ENCODE measurements at regions not wholly inside any gene's neighbourhood (a gene's known extent, or its start where the extent isn't known, plus 50 kb on each side); places are given as distances from the start of the nearest gene placed in this dataset.
A peak's percentile ranks its signal among the peaks of the same experiment; 100 is the strongest.

DNA sequence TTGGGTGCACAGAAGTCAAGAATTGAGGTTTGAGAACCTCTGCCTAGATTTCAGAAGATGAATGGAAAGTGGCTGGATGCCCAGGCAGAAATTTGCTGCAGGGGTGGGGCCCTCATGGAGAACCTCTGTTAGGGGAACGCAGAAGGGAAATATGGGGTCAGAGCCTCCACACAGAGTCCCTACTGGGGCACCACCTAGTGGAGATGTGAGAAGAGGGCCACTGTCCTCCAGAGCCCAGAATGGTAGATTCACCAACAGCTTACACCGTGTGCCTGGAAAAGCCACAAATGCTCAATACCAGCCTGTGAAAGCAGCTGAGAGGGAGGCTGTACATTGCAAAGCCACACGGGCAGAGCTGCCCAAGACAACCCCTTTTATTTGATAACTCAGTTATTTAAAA, 383.5 kb downstream of the TLE4 start:
- Histone ChIP-seq H3K27ac (ENCODE audit: insufficient read depth, low read depth, low read length) (no peak overlapping the region), H3K79me2 (ENCODE audit: control insufficient read depth, insufficient read depth, low read length) (no peaks in the 10 kb centered on the region), H3K36me3 (ENCODE audit: control insufficient read depth in 2 of 2, extremely low read depth in 1 of 2, insufficient read depth in 2 of 2, low read length in 2 of 2) (no peaks in the 10 kb centered on the region), H4K20me1 (replicated peaks; ENCODE audit: control insufficient read depth, extremely low read depth, insufficient read depth, low read length) (no peaks in the 10 kb centered on the region), H3K9me1 (replicated peaks; ENCODE audit: control insufficient read depth, extremely low read depth, insufficient read depth, low read length) (no peaks in the 10 kb centered on the region), H2AFZ (ENCODE audit: low read depth, low read length) (no peak overlapping the region), H3K9me3 (replicated peaks; ENCODE audit: control insufficient read depth, insufficient read depth, low read length) (no peaks in the 10 kb centered on the region), H3K4me1 (ENCODE audit: control insufficient read depth, extremely low read depth, insufficient read depth, low read length) (no peaks in the 10 kb centered on the region), H3K4me3 (replicated peaks in 1 of 3; ENCODE audit: insufficient read depth in 1 of 3, low read depth in 1 of 3, low read length in 3 of 3) (no peak overlapping the region), H3K4me2 (ENCODE audit: insufficient read depth, low read length) (no peak overlapping the region), H3K9ac (replicated peaks; ENCODE audit: extremely low read depth, insufficient read depth, low read length) (no peak overlapping the region), H3K27me3 (ENCODE audit: control insufficient read depth in 2 of 2, insufficient read depth in 2 of 2, low read length in 2 of 2) (no peaks in the 10 kb centered on the region)
- BruUV-seq (replicated peaks): no TSS peak
- intact Hi-C loops (cut with micrococcal nuclease) (loop anchor here (1.0 to 2.0 kb wide), 2 partner anchors 197 to 1516 kb away; no protein-coding TSS in a partner anchor), dilution Hi-C loops (cut with MboI; ENCODE audit: extremely low pct_ligation_motif_present, low sequenced_read_pairs) (no loop called here)
- CTCF ChIA-PET: interaction anchor here (0.6 to 1.3 kb wide), 5 partner anchors 9 to 1354 kb away, joined by 3 to 5 read pairs (median 3); no protein-coding TSS in a partner anchor
- DNase-seq (ENCODE audit: low read depth, low spot score) (no peak), FAIRE-seq (no peak)
- TF ChIP-seq, protein P1, sequence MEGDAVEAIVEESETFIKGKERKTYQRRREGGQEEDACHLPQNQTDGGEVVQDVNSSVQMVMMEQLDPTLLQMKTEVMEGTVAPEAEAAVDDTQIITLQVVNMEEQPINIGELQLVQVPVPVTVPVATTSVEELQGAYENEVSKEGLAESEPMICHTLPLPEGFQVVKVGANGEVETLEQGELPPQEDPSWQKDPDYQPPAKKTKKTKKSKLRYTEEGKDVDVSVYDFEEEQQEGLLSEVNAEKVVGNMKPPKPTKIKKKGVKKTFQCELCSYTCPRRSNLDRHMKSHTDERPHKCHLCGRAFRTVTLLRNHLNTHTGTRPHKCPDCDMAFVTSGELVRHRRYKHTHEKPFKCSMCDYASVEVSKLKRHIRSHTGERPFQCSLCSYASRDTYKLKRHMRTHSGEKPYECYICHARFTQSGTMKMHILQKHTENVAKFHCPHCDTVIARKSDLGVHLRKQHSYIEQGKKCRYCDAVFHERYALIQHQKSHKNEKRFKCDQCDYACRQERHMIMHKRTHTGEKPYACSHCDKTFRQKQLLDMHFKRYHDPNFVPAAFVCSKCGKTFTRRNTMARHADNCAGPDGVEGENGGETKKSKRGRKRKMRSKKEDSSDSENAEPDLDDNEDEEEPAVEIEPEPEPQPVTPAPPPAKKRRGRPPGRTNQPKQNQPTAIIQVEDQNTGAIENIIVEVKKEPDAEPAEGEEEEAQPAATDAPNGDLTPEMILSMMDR (IDR thresholded peaks at IDR 0.05; ENCODE audit: extremely low read depth in 1 of 2, insufficient read depth in 1 of 2, low read depth in 1 of 2, low read length in 2 of 2): peak; percentile 18 to 43
- no peak for TF ChIP-seq JUN (IDR thresholded peaks at IDR 0.05; ENCODE audit: borderline replicate concordance, insufficient read depth, insufficient read length, low read depth)
- POLR2A ChIA-PET: no interaction called here

DNA sequence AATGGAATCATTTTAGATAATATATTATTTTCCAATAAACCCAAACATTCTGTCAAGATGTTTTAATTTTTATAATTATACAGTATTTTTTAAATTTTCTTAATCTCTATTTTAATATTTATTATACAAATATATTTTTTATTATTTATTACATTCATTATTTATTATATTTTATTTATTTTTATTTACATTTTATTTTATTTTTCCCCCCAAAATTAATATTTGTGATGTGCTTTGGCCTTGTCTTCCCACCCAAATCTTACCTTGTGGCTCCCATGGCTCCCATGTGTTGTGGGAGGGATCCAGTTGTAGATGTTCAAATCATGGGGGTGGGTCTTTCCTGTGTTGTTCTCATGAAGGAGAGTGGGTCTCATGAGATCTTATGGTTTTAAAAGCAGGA, 382.1 kb downstream of the TLE4 start:
- POLR2A ChIA-PET: no interaction called here
- no TSS peak for BruUV-seq (replicated peaks)
- no peaks in the 10 kb centered on the region for H3K36me3 ChIP-seq (ENCODE audit: control insufficient read depth in 2 of 2, extremely low read depth in 1 of 2, insufficient read depth in 2 of 2, low read length in 2 of 2)

More for the DNA sequence above, 382.1 kb downstream of the TLE4 start:
- Histone ChIP-seq H4K20me1 (replicated peaks; ENCODE audit: control insufficient read depth, extremely low read depth, insufficient read depth, low read length) (no peaks in the 10 kb centered on the region), H2AFZ (ENCODE audit: low read depth, low read length) (no peak overlapping the region), H3K27me3 (ENCODE audit: control insufficient read depth in 2 of 2, insufficient read depth in 2 of 2, low read length in 2 of 2) (no peaks in the 10 kb centered on the region), H3K9ac (replicated peaks; ENCODE audit: extremely low read depth, insufficient read depth, low read length) (no peak overlapping the region), H3K9me3 (replicated peaks; ENCODE audit: control insufficient read depth, insufficient read depth, low read length) (no peaks in the 10 kb centered on the region), H3K4me3 (replicated peaks in 1 of 3; ENCODE audit: insufficient read depth in 1 of 3, low read depth in 1 of 3, low read length in 3 of 3) (no peak overlapping the region), H3K4me2 (ENCODE audit: insufficient read depth, low read length) (no peak overlapping the region), H3K4me1 (ENCODE audit: control insufficient read depth, extremely low read depth, insufficient read depth, low read length) (no peaks in the 10 kb centered on the region), H3K27ac (ENCODE audit: insufficient read depth, low read depth, low read length) (no peak overlapping the region), H3K79me2 (ENCODE audit: control insufficient read depth, insufficient read depth, low read length) (no peaks in the 10 kb centered on the region), H3K9me1 (replicated peaks; ENCODE audit: control insufficient read depth, extremely low read depth, insufficient read depth, low read length) (no peaks in the 10 kb centered on the region)
- no peak for DNase-seq (ENCODE audit: low read depth, low spot score)
- dilution Hi-C loops (cut with MboI; ENCODE audit: extremely low pct_ligation_motif_present, low sequenced_read_pairs) (no loop called here), intact Hi-C loops (cut with micrococcal nuclease) (loop anchor here (2.0 kb wide), 1 partner anchor 1515 kb away; no protein-coding TSS in a partner anchor)
- TF ChIP-seq FOS (IDR thresholded peaks at IDR 0.05; ENCODE audit: borderline replicate concordance, insufficient read depth, low read length): no peak
- TF ChIP-seq, protein P1 (IDR thresholded peaks at IDR 0.05; ENCODE audit: extremely low read depth in 1 of 2, insufficient read depth in 1 of 2, low read depth in 1 of 2, low read length in 2 of 2): no peak
- no peak for TF ChIP-seq EZH2 (IDR thresholded peaks at IDR 0.05; ENCODE audit: borderline replicate concordance, low read depth, low read length, severe bottlenecking)
- TF ChIP-seq, protein P2, sequence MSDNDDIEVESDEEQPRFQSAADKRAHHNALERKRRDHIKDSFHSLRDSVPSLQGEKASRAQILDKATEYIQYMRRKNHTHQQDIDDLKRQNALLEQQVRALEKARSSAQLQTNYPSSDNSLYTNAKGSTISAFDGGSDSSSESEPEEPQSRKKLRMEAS (IDR thresholded peaks at IDR 0.05; ENCODE audit: insufficient read depth, insufficient read length): no peak
- no peak for TF ChIP-seq GATA2 (IDR thresholded peaks at IDR 0.05; ENCODE audit: insufficient read depth, insufficient read length, low read depth, low read length)
- TF ChIP-seq POLR2AphosphoS5 (IDR thresholded peaks at IDR 0.05; ENCODE audit: insufficient read depth, low read depth, low read length): no peak
- TF ChIP-seq JUN (IDR thresholded peaks at IDR 0.05; ENCODE audit: borderline replicate concordance, insufficient read depth, insufficient read length, low read depth): no peak
- no peak for TF ChIP-seq POLR2A (IDR thresholded peaks at IDR 0.05; ENCODE audit: low read depth, low read length)
- no peak for TF ChIP-seq MYC (IDR thresholded peaks at IDR 0.05; ENCODE audit: low read depth, low read length)
- FAIRE-seq: no peak
- CTCF ChIA-PET: interaction anchor here (0.8 kb wide), 1 partner anchor 1352 kb away, joined by 3 read pairs; no protein-coding TSS in a partner anchor
